Ovary (tissue), 7 donors: ENCODE measurements at regions not wholly inside any gene's neighbourhood (a gene's known extent, or its start where the extent isn't known, plus 50 kb on each side); places are given as distances from the start of the nearest gene placed in this dataset.
"Not testable (repeated sequence)": the region's sequence is repeated elsewhere in the genome, so short reads cannot be mapped to it uniquely, and the experiment has no call there.

ENCODE experiments used
- DNase-seq, 5 donors: peaks; one replicate each; pipeline ENCODE4 v3.0.0-alpha.2; 2019 to 2020
- H3K27ac ChIP-seq, 2 donors: fragments of 200-600 bp; one replicate each; pipeline versions ENCODE4 v1.5.1 to v1.8.0; 2019 to 2022
- H3K27me3 ChIP-seq: fragments of 200-600 bp; one replicate; pipeline ENCODE4 v1.8.0; 2022
- H3K36me3 ChIP-seq: fragments of 200-600 bp; sonication (generic); one replicate; pipeline ENCODE4 v1.5.1; 2019
- H3K4me1 ChIP-seq: one replicate; pipeline ENCODE4 v1.8.1; 2013; ENCODE audit warnings: mild to moderate bottlenecking, moderate library complexity; ENCODE audit not compliant: insufficient read depth
- H3K4me3 ChIP-seq: fragments of 200-600 bp; sonication (generic); one replicate; pipeline ENCODE4 v1.5.1; 2017
- H3K9me3 ChIP-seq, 2 donors: fragments of 200-600 bp in 1 of 2; sonication (generic) in 1 of 2; one replicate each; pipeline versions ENCODE4 v1.5.1 to v1.8.1; 2013 to 2019; ENCODE audit warnings: mild to moderate bottlenecking in 1 of 2, moderate library complexity in 1 of 2
- EP300 ChIP-seq: sonication (generic); formaldehyde crosslinking; IDR thresholded peaks from one replicate; pipeline ENCODE4 v1.6.1; 2017; ENCODE audit warnings: antibody characterized with exemption
- POLR2A ChIP-seq: fragments of 450-650 bp; IDR thresholded peaks from one replicate; pipeline ENCODE4 v1.6.1; 2017; ENCODE audit warnings: antibody characterized with exemption, mild to moderate bottlenecking, moderate library complexity
- WGBS, 3 donors: extraction: QIAGEN DNeasy Blood & Tissue Kit in 1 of 3; methylation state at CpG; one replicate each; pipeline versions ENCODE4 v1.1.5 to v1.1.7; 2013 to 2017; 5-methylcytosine and 5-hydroxymethylcytosine counted together
- intact Hi-C, 4 donors: fragments of 100-400 bp; cut with DNase I; formaldehyde crosslinking; loops; one replicate each; pipeline versions ENCODE4 v1.11.0 to v1.15.1; 2022 to 2023
- TF ChIP-seq, protein P1 (sequence below), 3 donors: fragments of 450-650 bp in 2 of 3; fragments of 200-600 bp in 1 of 3; IDR thresholded peaks; one replicate each; pipeline versions ENCODE4 v1.5.1 to v1.8.0; 2016 to 2022; ENCODE audit warnings: antibody characterized with exemption in 3 of 3, mild to moderate bottlenecking in 1 of 3
- donor health status: DM: no; HTN: no; CAD: no; lungs with moderate emphysema.
- donor health status: DM: no; HTN: no; CAD: no.
- donor health status: Bipolar disorder and iron deficiency.
- donor health status: DM: no; HTN: no; CAD: no.
- donor health status: DM: yes; HTN: yes; CAD: no.

DNA sequence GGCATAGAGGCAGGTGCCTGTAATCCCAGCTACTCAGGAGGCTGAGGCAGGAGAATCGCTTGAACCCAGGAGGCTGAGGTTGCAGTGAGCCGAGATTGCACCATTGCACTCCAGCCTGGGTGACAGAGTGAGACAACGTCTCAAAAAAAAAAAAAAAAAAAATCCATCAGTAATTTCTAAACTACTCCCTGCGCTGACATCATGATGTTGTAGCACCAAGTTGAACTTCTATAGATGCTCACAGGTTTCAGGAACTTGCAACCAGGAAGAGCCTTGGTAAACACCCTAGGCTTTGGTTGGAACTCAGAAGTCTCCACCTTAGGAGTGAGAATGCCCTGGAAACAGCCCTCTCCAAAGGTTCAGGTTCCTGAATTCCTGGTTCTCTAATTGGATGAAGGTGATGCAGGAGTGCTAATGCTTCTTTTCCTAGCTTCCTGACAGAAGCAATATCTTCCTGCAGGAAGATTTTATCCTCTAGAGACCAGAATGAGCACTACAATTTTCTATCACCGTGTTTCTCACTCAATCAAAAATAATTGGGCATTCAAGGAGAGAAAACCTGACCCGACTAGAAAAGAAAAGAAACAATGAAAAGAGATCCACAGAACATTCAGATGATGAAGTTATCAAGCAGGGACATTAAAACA lies 469.6 kb downstream of the GADD45G start:
- DNase-seq = no peak
- Histone ChIP-seq H3K9me3 (no peaks in the 10 kb centered on the region), H3K27ac (no peak overlapping the region), H3K27me3 (no peaks in the 10 kb centered on the region), H3K4me3 (no peak overlapping the region), H3K36me3 (no peaks in the 10 kb centered on the region), H3K4me1 (no peaks in the 10 kb centered on the region)
- 83 to 87% (median 83%) methylated on average over 6 of the region's 6 CpGs for WGBS, 3 donors
- intact Hi-C loops = no loop called here
- TF ChIP-seq, protein P1, sequence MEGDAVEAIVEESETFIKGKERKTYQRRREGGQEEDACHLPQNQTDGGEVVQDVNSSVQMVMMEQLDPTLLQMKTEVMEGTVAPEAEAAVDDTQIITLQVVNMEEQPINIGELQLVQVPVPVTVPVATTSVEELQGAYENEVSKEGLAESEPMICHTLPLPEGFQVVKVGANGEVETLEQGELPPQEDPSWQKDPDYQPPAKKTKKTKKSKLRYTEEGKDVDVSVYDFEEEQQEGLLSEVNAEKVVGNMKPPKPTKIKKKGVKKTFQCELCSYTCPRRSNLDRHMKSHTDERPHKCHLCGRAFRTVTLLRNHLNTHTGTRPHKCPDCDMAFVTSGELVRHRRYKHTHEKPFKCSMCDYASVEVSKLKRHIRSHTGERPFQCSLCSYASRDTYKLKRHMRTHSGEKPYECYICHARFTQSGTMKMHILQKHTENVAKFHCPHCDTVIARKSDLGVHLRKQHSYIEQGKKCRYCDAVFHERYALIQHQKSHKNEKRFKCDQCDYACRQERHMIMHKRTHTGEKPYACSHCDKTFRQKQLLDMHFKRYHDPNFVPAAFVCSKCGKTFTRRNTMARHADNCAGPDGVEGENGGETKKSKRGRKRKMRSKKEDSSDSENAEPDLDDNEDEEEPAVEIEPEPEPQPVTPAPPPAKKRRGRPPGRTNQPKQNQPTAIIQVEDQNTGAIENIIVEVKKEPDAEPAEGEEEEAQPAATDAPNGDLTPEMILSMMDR (IDR thresholded peaks at IDR 0.05) = no peak
- TF ChIP-seq EP300 = no peak
- no peak for TF ChIP-seq POLR2A

DNA sequence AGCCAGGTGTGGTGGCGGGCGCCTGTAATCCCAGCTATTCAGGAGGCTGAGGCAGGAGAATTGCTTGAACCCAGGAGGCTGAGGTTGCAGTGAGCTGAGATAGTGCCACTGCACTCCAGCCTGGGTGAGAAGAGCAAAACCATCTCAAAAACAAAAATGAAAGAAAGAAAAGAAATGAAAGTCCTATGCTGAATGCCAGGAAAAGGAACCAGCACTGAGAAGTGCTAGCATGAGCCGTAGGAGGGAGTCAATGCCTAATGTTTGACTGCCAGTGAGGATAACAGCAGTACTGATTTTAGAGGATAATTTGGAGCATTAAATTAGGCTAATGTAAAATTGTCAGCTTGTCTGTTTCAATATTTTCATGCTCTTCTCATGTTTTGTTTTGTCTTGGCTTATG lies 472.8 kb downstream of the GADD45G start:
- H3K27ac ChIP-seq, intact Hi-C loops, H3K36me3 ChIP-seq, H3K27me3 ChIP-seq, DNase-seq, H3K4me3 ChIP-seq, H3K9me3 ChIP-seq, H3K4me1 ChIP-seq: not testable (repeated sequence)
- WGBS, 3 donors = 89% methylated on average over 3 of the region's 3 CpGs

DNA sequence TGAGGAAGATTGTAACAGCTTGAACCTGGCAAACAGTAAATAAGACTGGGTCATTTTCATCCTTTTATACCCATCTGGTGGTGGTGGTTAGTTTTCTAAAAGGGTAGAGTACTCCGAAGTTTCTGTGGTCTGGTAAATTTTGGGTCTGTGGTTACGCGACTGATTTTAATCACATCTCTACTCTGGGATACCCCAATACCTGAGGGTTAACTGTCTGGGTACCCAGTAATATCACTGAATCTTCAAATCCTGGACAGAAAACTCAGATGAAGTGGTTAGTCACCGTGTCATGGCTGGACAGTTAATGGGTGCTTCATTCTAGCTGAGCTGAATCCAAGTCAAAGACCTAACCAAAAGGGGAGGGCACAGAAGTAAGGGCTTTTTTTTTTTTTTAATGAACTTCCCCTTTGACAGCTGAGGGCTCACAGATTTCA lies 474.2 kb downstream of the GADD45G start:
- Histone ChIP-seq H3K27me3 (no peaks in the 10 kb centered on the region), H3K4me3 (no peak overlapping the region), H3K27ac (no peak overlapping the region), H3K9me3 (no peaks in the 10 kb centered on the region), H3K36me3 (no peaks in the 10 kb centered on the region), H3K4me1 (no peaks in the 10 kb centered on the region)
- intact Hi-C loops = no loop called here
- TF ChIP-seq, protein P1 (IDR thresholded peaks at IDR 0.05) = no peak
- TF ChIP-seq EP300 (no peak), POLR2A (no peak)
- DNase-seq = no peak
- WGBS, 3 donors = 83 to 86% (median 84%) methylated on average over 4 of the region's 4 CpGs

DNA sequence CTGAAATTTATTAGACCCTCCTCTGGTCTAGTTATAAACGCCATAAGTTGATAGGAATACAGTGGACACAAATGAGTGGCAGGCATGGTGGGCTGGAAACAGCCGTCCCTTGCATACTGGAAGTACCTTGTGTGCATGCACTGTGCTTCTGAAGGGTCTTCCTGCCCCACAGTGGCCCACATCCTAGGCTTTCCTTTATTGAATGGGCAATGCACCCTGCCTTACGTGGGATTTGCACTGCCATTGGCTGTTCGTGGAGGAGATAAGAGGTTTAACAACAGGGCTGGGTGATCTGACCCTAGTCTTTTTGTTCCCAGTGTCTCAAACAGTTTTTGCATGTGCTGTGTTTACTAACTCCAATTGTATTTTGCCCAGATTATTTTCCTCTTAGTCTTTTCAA lies 480.8 kb downstream of the GADD45G start:
- WGBS, 3 donors = 21 to 53% (median 32%) methylated on average over 4 of the region's 4 CpGs
- intact Hi-C loops = no loop called here

DNA sequence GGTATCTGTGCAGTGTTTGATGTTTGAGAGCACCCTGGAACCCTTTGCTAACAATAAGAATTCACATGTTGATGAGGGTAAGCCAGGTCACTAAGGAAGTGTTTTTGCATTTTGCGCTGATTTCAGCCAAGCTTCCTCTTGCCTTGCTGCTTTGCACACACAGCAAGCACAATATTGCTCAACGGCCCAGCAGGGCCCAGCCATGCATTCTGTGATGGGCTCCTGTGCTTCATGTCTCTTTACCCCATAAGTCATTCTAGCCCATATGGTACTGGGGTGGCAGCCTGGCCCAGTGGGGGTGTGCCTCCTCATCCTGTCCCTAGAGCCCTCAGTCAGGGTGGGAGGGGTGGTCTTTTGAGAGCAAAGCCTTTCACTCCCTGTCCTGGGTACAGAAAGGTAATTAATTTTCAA lies 481.3 kb downstream of the GADD45G start:
- Histone ChIP-seq H3K36me3 (no peaks in the 10 kb centered on the region), H3K4me1 (peaks cover 7% of the 10 kb centered on the region), H3K4me3 (no peak overlapping the region), H3K27ac (no peak overlapping the region), H3K9me3 (no peaks in the 10 kb centered on the region), H3K27me3 (no peaks in the 10 kb centered on the region)
- WGBS, 3 donors = 17 to 43% (median 19%) methylated on average over 2 of the region's 2 CpGs
- no peak for DNase-seq
- intact Hi-C loops = no loop called here
- TF ChIP-seq POLR2A (no peak), EP300 (no peak)
- TF ChIP-seq, protein P1 (IDR thresholded peaks at IDR 0.05) = no peak

More for the DNA sequence above, 480.8 kb downstream of the GADD45G start:
- no peaks in the 10 kb centered on the region for H3K27me3 ChIP-seq
- peaks cover 7% of the 10 kb centered on the region for H3K4me1 ChIP-seq
- TF ChIP-seq, protein P1 (IDR thresholded peaks at IDR 0.05) = no peak
- TF ChIP-seq POLR2A = no peak
- TF ChIP-seq EP300 = no peak
- no peak overlapping the region for H3K27ac ChIP-seq
- H3K9me3 ChIP-seq = no peaks in the 10 kb centered on the region
- H3K36me3 ChIP-seq = no peaks in the 10 kb centered on the region
- no peak overlapping the region for H3K4me3 ChIP-seq
- no peak for DNase-seq
